WI38 (cell line): ENCODE measurements at regions not wholly inside any gene's neighbourhood (a gene's known extent, or its start where the extent isn't known, plus 50 kb on each side); places are given as distances from the start of the nearest gene placed in this dataset.

ENCODE experiments used
- H3K4me3 ChIP-seq: 2 replicates; pipeline ENCODE4 v1.5.1; 2011; ENCODE audit warnings: low read depth, mild to moderate bottlenecking, control low read depth, low read length
- CTCF ChIP-seq: IDR thresholded peaks from 2 replicates; pipeline ENCODE4 v1.5.1; 2012; ENCODE audit warnings: low read depth, mild to moderate bottlenecking, control low read depth, low read length

GRCh38 chrX:45309096-45309495, 108.4 kb upstream of the DIPK2B start:
- no peak for TF ChIP-seq CTCF
- no peak overlapping the region for H3K4me3 ChIP-seq

GRCh38 chrX:45306794-45307193, 106.1 kb upstream of the DIPK2B start:
- no peak overlapping the region for H3K4me3 ChIP-seq
- TF ChIP-seq CTCF: no peak

- H3K4me3 ChIP-seq: no peak overlapping the region
- no peak for TF ChIP-seq CTCF
These were observed 100.0 kb upstream of the DIPK2B start for GRCh38 chrX:45300638-45301037.

- TF ChIP-seq CTCF: no peak
These were observed 94.7 kb upstream of the DIPK2B start for GRCh38 chrX:45295259-45295986.

GRCh38 chrX:45274576-45274975, 73.9 kb upstream of the DIPK2B start:
- no peak for TF ChIP-seq CTCF
- no peak overlapping the region for H3K4me3 ChIP-seq

More at GRCh38 chrX:45295259-45295986, 94.7 kb upstream of the DIPK2B start:
- H3K4me3 ChIP-seq: no peak overlapping the region

- no peak for TF ChIP-seq CTCF
- no peak overlapping the region for H3K4me3 ChIP-seq
These were observed 66.3 kb upstream of the DIPK2B start for GRCh38 chrX:45267007-45267406.

- no peak for TF ChIP-seq CTCF
- H3K4me3 ChIP-seq: no peak overlapping the region
These were observed 65.8 kb upstream of the DIPK2B start for GRCh38 chrX:45266456-45266855.
